IMR-90 (cell line): ENCODE measurements at regions not wholly inside any gene's neighbourhood (a gene's known extent, or its start where the extent isn't known, plus 50 kb on each side); places are given as distances from the start of the nearest gene placed in this dataset.

Experiments
- ATAC-seq: fragments of 200-7000 bp; cut with Tn5 transposase; 2 replicates; pipeline ENCODE4 v1.9.1; 2020; ENCODE audit warnings: low read depth, mild to moderate bottlenecking, moderate library complexity
- BruUV-seq: library from RNA; stranded (reverse); fragments of 400-500 nt; replicated peaks from 2 replicates; lab custom pipeline; 2021; lab: Mats Ljungman, UMichigan
- CTCF ChIA-PET: fragments of 300-600 bp; formaldehyde crosslinking; extraction: SDS; loops from one replicate; lab custom pipeline; 2021; ENCODE audit warnings: antibody characterized with exemption; lab: Yijun Ruan, JAX
- POLR2A ChIA-PET: fragments of 300-600 bp; sonication (Branson Sonifier 250); formaldehyde crosslinking; loops from one replicate; lab custom pipeline; 2022; ENCODE audit warnings: antibody characterized with exemption; ENCODE audit not compliant: unreplicated experiment; lab: Charles Lee
- DNase-seq: peaks from one replicate; pipeline ENCODE4 v3.0.0; 2013
- H2AFZ ChIP-seq: replicated peaks from 2 replicates; pipeline ENCODE3; 2013; ENCODE audit warnings: low read length, mild to moderate bottlenecking; ENCODE audit not compliant: poor library complexity
- H2AK5ac ChIP-seq: 2 replicates; pipeline ENCODE4 v1.6.1; 2013; ENCODE audit warnings: low read depth, low read length, inconsistent platforms
- H2AK9ac ChIP-seq: replicated peaks from 2 replicates; pipeline ENCODE3; 2013; ENCODE audit warnings: mild to moderate bottlenecking, low read depth, low read length, moderate library complexity; ENCODE audit not compliant: poor library complexity
- H2BK120ac ChIP-seq: 2 replicates; pipeline ENCODE4 v1.6.1; 2013; ENCODE audit warnings: low read depth, low read length, inconsistent platforms
- H2BK15ac ChIP-seq: 3 replicates; pipeline ENCODE4 v1.6.1; 2013; ENCODE audit warnings: low read depth, low read length, inconsistent platforms
- H2BK20ac ChIP-seq: 2 replicates; pipeline ENCODE4 v1.6.1; 2013; ENCODE audit warnings: low read depth, mild to moderate bottlenecking, inconsistent platforms, low read length, moderate library complexity
- H2BK5ac ChIP-seq: 2 replicates; pipeline ENCODE4 v1.6.1; 2013; ENCODE audit warnings: mild to moderate bottlenecking, low read depth, low read length, inconsistent platforms; ENCODE audit not compliant: poor library complexity, severe bottlenecking
- H3K14ac ChIP-seq: replicated peaks from 2 replicates; pipeline ENCODE4 v1.6.1; 2013; ENCODE audit warnings: low read depth, low read length, inconsistent platforms
- H3K18ac ChIP-seq: 2 replicates; pipeline ENCODE4 v1.6.1; 2013; ENCODE audit warnings: low read depth, low read length, control low read depth
- H3K23ac ChIP-seq: 2 replicates; pipeline ENCODE4 v1.6.1; 2013; ENCODE audit warnings: low read depth, low read length, inconsistent platforms
- H3K27ac ChIP-seq: 2 replicates; pipeline ENCODE4 v1.5.1; 2013; ENCODE audit warnings: mild to moderate bottlenecking, control low read depth, low read length; ENCODE audit not compliant: insufficient read depth
- H3K27me3 ChIP-seq: 2 replicates; pipeline ENCODE4 v1.6.1; 2013; ENCODE audit warnings: low read length; ENCODE audit not compliant: control insufficient read depth, insufficient read depth
- H3K36me3 ChIP-seq: 2 replicates; pipeline ENCODE4 v1.6.1; 2013; ENCODE audit warnings: low read length, mixed read lengths; ENCODE audit not compliant: control insufficient read depth, insufficient read depth
- H3K4ac ChIP-seq: 2 replicates; pipeline ENCODE4 v1.6.1; 2013; ENCODE audit warnings: low read depth, low read length, inconsistent platforms
- H3K4me1 ChIP-seq: 2 replicates; pipeline ENCODE4 v1.6.1; 2013; ENCODE audit warnings: low read length, mixed read lengths; ENCODE audit not compliant: control insufficient read depth, insufficient read depth
- H3K4me2 ChIP-seq: 2 replicates; pipeline ENCODE4 v1.6.1; 2013; ENCODE audit warnings: low read depth, mild to moderate bottlenecking, control low read depth, low read length, moderate library complexity
- H3K4me3 ChIP-seq: 2 replicates; pipeline ENCODE4 v1.5.1; 2013; ENCODE audit warnings: low read depth, mild to moderate bottlenecking, control low read depth, low read length, moderate library complexity; ENCODE audit not compliant: insufficient read depth
- H3K56ac ChIP-seq: 2 replicates; pipeline ENCODE4 v1.6.1; 2013; ENCODE audit warnings: low read length, inconsistent platforms; ENCODE audit not compliant: insufficient read depth; ENCODE audit errors: extremely low read depth
- H3K79me1 ChIP-seq, 2 experiments: 2 replicates each; pipeline ENCODE4 v1.6.1; 2013; ENCODE audit warnings: low read length in 2 of 2, inconsistent platforms in 1 of 2, low read depth in 1 of 2
- H3K9ac ChIP-seq: 2 replicates; pipeline ENCODE4 v1.6.1; 2013; ENCODE audit warnings: low read depth, low read length, control low read depth
- H3K9me1 ChIP-seq: 2 replicates; pipeline ENCODE4 v1.6.1; 2013; ENCODE audit warnings: low read length, inconsistent platforms; ENCODE audit not compliant: insufficient read depth
- H3K9me3 ChIP-seq: 2 replicates; pipeline ENCODE4 v1.6.1; 2013; ENCODE audit warnings: low read length; ENCODE audit not compliant: control insufficient read depth, insufficient read depth
- H4K20me1 ChIP-seq: 2 replicates; pipeline ENCODE4 v1.6.1; 2013; ENCODE audit warnings: low read length, inconsistent platforms; ENCODE audit not compliant: insufficient read depth
- H4K5ac ChIP-seq: 2 replicates; pipeline ENCODE4 v1.6.1; 2013; ENCODE audit warnings: mild to moderate bottlenecking, low read depth, low read length, control low read depth
- H4K8ac ChIP-seq, 2 experiments: 2 replicates each; pipeline ENCODE4 v1.6.1; 2013; ENCODE audit warnings: low read depth in 2 of 2, low read length in 2 of 2, control low read depth in 1 of 2, inconsistent platforms in 1 of 2
- H4K91ac ChIP-seq: 2 replicates; pipeline ENCODE4 v1.6.1; 2013; ENCODE audit warnings: low read depth, low read length, inconsistent platforms; ENCODE audit not compliant: insufficient read depth
- BHLHE40 ChIP-seq: fragments of 150-350 bp; IDR thresholded peaks from 2 replicates; pipeline ENCODE4 v1.6.1; 2016; ENCODE audit warnings: mild to moderate bottlenecking, low read depth, low read length
- CEBPB ChIP-seq: IDR thresholded peaks from 2 replicates; pipeline ENCODE4 v1.6.1; 2012; ENCODE audit warnings: low read depth, low read length, improper control_type of control experiment
- CHD1 ChIP-seq: IDR thresholded peaks from 2 replicates; pipeline ENCODE4 v1.6.1; 2012; ENCODE audit warnings: low read depth, low read length, improper control_type of control experiment
- ELK1 ChIP-seq: fragments of 150-350 bp; IDR thresholded peaks from 2 replicates; pipeline ENCODE4 v1.6.1; 2016; ENCODE audit warnings: low read depth, mild to moderate bottlenecking, low read length, moderate library complexity, borderline replicate concordance
- FOS ChIP-seq: fragments of 150-350 bp; IDR thresholded peaks from 2 replicates; pipeline ENCODE4 v1.6.1; 2016; ENCODE audit warnings: low read depth, low read length
- MAFK ChIP-seq: IDR thresholded peaks from 2 replicates; pipeline ENCODE4 v1.6.1; 2012; ENCODE audit warnings: low read depth, low read length, improper control_type of control experiment
- MAZ ChIP-seq: IDR thresholded peaks from 2 replicates; pipeline ENCODE4 v1.6.1; 2012; ENCODE audit warnings: low read depth, mild to moderate bottlenecking, low read length, improper control_type of control experiment, moderate library complexity, borderline replicate concordance
- MXI1 ChIP-seq: IDR thresholded peaks from 2 replicates; pipeline ENCODE4 v1.6.1; 2012; ENCODE audit warnings: low read depth, mild to moderate bottlenecking, low read length, moderate library complexity, borderline replicate concordance
- NFE2L2 ChIP-seq: fragments of 150-350 bp; IDR thresholded peaks from 2 replicates; pipeline ENCODE4 v1.6.1; 2016; ENCODE audit warnings: low read depth, mild to moderate bottlenecking, low read length
- POLR2A ChIP-seq: IDR thresholded peaks from 2 replicates; pipeline ENCODE4 v1.6.1; 2012; ENCODE audit warnings: mild to moderate bottlenecking, low read depth, low read length
- RAD21 ChIP-seq: IDR thresholded peaks from 2 replicates; pipeline ENCODE4 v1.6.1; 2012; ENCODE audit warnings: low read length, improper control_type of control experiment
- RCOR1 ChIP-seq: IDR thresholded peaks from 2 replicates; pipeline ENCODE4 v1.6.1; 2012; ENCODE audit warnings: mild to moderate bottlenecking, low read length, improper control_type of control experiment; ENCODE audit not compliant: insufficient replicate concordance
- RFX5 ChIP-seq: IDR thresholded peaks from 2 replicates; pipeline ENCODE4 v1.8.0; 2012; ENCODE audit warnings: low read depth, mild to moderate bottlenecking, low read length, moderate library complexity
- SMC3 ChIP-seq: fragments of 150-350 bp; IDR thresholded peaks from 2 replicates; pipeline ENCODE4 v1.6.1; 2016; ENCODE audit warnings: low read depth, mild to moderate bottlenecking, antibody characterized with exemption, low read length, moderate library complexity
- USF2 ChIP-seq: fragments of 150-350 bp; IDR thresholded peaks from 2 replicates; pipeline ENCODE4 v1.6.1; 2017; ENCODE audit warnings: mild to moderate bottlenecking, antibody characterized with exemption, low read length, low read depth
- dilution Hi-C: fragments of 300-500 bp; cut with HindIII; formaldehyde crosslinking; loops from one replicate; pipeline ENCODE4 v1.14.3; 2018; ENCODE audit warnings: low sequenced_read_pairs; ENCODE audit not compliant: unreplicated experiment
- in situ Hi-C: fragments of 300-500 bp; cut with MboI; formaldehyde crosslinking; loops from 3 replicates; pipeline ENCODE4 v1.14.3; 2019; ENCODE audit warnings: low sequenced_read_pairs, inconsistent platforms, mixed read lengths
- intact Hi-C: fragments of 100-400 bp; cut with micrococcal nuclease; formaldehyde crosslinking; loops from 2 replicates; pipeline ENCODE4 v1.10.0; 2022
- TF ChIP-seq, protein P1 (sequence below): conservative IDR thresholded peaks from 2 replicates; pipeline ENCODE4 v1.5.1; 2012; ENCODE audit warnings: mild to moderate bottlenecking, low read depth, low read length, improper control_type of control experiment

DNA sequence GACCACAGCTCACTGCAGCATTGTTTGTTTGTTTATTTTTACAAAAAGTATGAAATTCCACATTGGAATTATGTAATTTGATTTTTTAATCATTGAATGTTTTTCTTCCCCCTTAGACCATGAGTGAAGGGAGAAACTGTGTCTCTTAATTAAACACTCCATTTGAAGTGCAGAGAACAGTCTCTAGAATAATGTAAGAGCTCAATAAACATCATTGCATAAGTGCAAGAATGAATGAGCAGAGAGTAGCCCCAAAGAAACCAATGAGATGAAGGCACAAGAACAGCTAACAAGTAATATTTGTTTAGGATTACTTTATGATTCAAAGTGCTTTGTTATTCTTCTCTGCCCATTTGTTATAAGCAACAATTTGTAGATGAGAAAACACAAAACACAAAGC lies 921.3 kb upstream of the LCORL start:
- DNase-seq (no peak), ATAC-seq (no peak)
- no peak overlapping the region for H3K14ac ChIP-seq
- no peak overlapping the region for H2BK20ac ChIP-seq
- no peak overlapping the region for H2BK120ac ChIP-seq
- H3K4me2 ChIP-seq = no peak overlapping the region
- H3K18ac ChIP-seq = no peak overlapping the region
- H4K91ac ChIP-seq = no peak overlapping the region
- intact Hi-C loops = no loop called here
- CTCF ChIA-PET = interaction anchor here (0.6 kb wide), 1 partner anchor 9 kb away, joined by 5 read pairs; no protein-coding TSS in a partner anchor
- H3K4me1 ChIP-seq = no peaks in the 10 kb centered on the region
- no peaks in the 10 kb centered on the region for H3K36me3 ChIP-seq
- H4K5ac ChIP-seq = no peak overlapping the region
- no peak overlapping the region for H2BK15ac ChIP-seq
- no peak overlapping the region for H2BK5ac ChIP-seq
- H3K9me1 ChIP-seq = no peaks in the 10 kb centered on the region
- in situ Hi-C loops = no loop called here
- dilution Hi-C loops = no loop called here
- H3K4me3 ChIP-seq = no peak overlapping the region
- no peak overlapping the region for H3K56ac ChIP-seq
- no peak overlapping the region for H2AFZ ChIP-seq
- no peaks in the 10 kb centered on the region for H3K27me3 ChIP-seq
- no peaks in the 10 kb centered on the region for H4K20me1 ChIP-seq
- no peaks in the 10 kb centered on the region for H3K9me3 ChIP-seq
- no peaks in the 10 kb centered on the region for H3K79me1 ChIP-seq
- no peak overlapping the region for H3K23ac ChIP-seq
- H2AK9ac ChIP-seq = no peak overlapping the region
- no peak overlapping the region for H2AK5ac ChIP-seq
- H4K8ac ChIP-seq = no peak overlapping the region
- no peak for TF ChIP-seq RAD21
- no peak for TF ChIP-seq NFE2L2
- TF ChIP-seq CHD1 = no peak
- TF ChIP-seq BHLHE40 = no peak
- TF ChIP-seq MXI1 = no peak
- no peak for TF ChIP-seq MAFK
- TF ChIP-seq MAZ = no peak
- TF ChIP-seq RCOR1 = no peak
- TF ChIP-seq SMC3 = no peak
- TF ChIP-seq USF2 = no peak
- TF ChIP-seq RFX5 = no peak
- TF ChIP-seq ELK1 = no peak
- no peak for TF ChIP-seq CEBPB
- TF ChIP-seq POLR2A = no peak
- TF ChIP-seq, protein P1, sequence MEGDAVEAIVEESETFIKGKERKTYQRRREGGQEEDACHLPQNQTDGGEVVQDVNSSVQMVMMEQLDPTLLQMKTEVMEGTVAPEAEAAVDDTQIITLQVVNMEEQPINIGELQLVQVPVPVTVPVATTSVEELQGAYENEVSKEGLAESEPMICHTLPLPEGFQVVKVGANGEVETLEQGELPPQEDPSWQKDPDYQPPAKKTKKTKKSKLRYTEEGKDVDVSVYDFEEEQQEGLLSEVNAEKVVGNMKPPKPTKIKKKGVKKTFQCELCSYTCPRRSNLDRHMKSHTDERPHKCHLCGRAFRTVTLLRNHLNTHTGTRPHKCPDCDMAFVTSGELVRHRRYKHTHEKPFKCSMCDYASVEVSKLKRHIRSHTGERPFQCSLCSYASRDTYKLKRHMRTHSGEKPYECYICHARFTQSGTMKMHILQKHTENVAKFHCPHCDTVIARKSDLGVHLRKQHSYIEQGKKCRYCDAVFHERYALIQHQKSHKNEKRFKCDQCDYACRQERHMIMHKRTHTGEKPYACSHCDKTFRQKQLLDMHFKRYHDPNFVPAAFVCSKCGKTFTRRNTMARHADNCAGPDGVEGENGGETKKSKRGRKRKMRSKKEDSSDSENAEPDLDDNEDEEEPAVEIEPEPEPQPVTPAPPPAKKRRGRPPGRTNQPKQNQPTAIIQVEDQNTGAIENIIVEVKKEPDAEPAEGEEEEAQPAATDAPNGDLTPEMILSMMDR = no peak
- no peak for TF ChIP-seq FOS
- H3K4ac ChIP-seq = no peak overlapping the region
- no TSS peak for BruUV-seq
- H3K27ac ChIP-seq = no peak overlapping the region
- POLR2A ChIA-PET = no interaction called here
- H3K9ac ChIP-seq = no peak overlapping the region
